Left ventricle myocardium inferior (tissue), 1 donor: ENCODE measurements at regions not wholly inside any gene's neighbourhood (a gene's known extent, or its start where the extent isn't known, plus 50 kb on each side); places are given as distances from the start of the nearest gene placed in this dataset.

Experiments
- DNase-seq: peaks from one replicate; pipeline ENCODE4 v3.0.0-alpha.2; 2020
- H3K27ac ChIP-seq: fragments of 200-600 bp; replicated peaks from 2 replicates; pipeline ENCODE4 v1.8.0; 2021
- H3K27me3 ChIP-seq: fragments of 200-600 bp; 2 replicates; pipeline ENCODE4 v1.8.0; 2021; ENCODE audit warnings: low read depth
- H3K36me3 ChIP-seq: fragments of 200-600 bp; 2 replicates; pipeline ENCODE4 v1.8.0; 2021
- H3K4me1 ChIP-seq: fragments of 200-600 bp; 2 replicates; pipeline ENCODE4 v1.8.0; 2021
- H3K4me3 ChIP-seq: fragments of 200-600 bp; 2 replicates; pipeline ENCODE4 v1.8.0; 2021; ENCODE audit warnings: mild to moderate bottlenecking, moderate library complexity
- H3K9me3 ChIP-seq: fragments of 200-600 bp; replicated peaks from 2 replicates; pipeline ENCODE4 v1.8.0; 2021
- CTCF ChIP-seq: fragments of 200-600 bp; IDR thresholded peaks from 2 replicates; pipeline ENCODE4 v1.8.0; 2021; ENCODE audit warnings: antibody characterized with exemption, mild to moderate bottlenecking, borderline replicate concordance
- intact Hi-C: fragments of 100-400 bp; cut with micrococcal nuclease; formaldehyde crosslinking; loops from one replicate; pipeline ENCODE4 v1.11.0; 2022
- donor health status: DM: no; HTN: yes; CAD: no; lungs with severe emphysema.

- intact Hi-C loops: no loop called here
- DNase-seq: no peak
- no peak overlapping the region for H3K4me3 ChIP-seq
- H3K9me3 ChIP-seq: no peaks in the 10 kb centered on the region
- H3K27ac ChIP-seq: no peak overlapping the region
- H3K36me3 ChIP-seq: no peaks in the 10 kb centered on the region
- peaks cover 32% of the 10 kb centered on the region for H3K27me3 ChIP-seq
- no peak for TF ChIP-seq CTCF
- H3K4me1 ChIP-seq: no peaks in the 10 kb centered on the region
Observed at GRCh38 chr18:47719096-47719780, 211.2 kb downstream of the SMAD2 start.

GRCh38 chr18:47718646-47719045 is 211.8 kb downstream of the SMAD2 start:
- H3K4me3 ChIP-seq: no peak overlapping the region
- H3K27me3 ChIP-seq: peaks cover 32% of the 10 kb centered on the region
- no peaks in the 10 kb centered on the region for H3K4me1 ChIP-seq
- no peak overlapping the region for H3K27ac ChIP-seq
- H3K9me3 ChIP-seq: no peaks in the 10 kb centered on the region
- no peaks in the 10 kb centered on the region for H3K36me3 ChIP-seq
- intact Hi-C loops: no loop called here
- no peak for DNase-seq
- TF ChIP-seq CTCF: no peak

- H3K9me3 ChIP-seq: no peaks in the 10 kb centered on the region
- H3K4me3 ChIP-seq: no peak overlapping the region
- H3K27me3 ChIP-seq: peaks cover 36% of the 10 kb centered on the region
- intact Hi-C loops: no loop called here
- no peak for DNase-seq
- TF ChIP-seq CTCF: no peak
- H3K36me3 ChIP-seq: no peaks in the 10 kb centered on the region
- no peak overlapping the region for H3K27ac ChIP-seq
- no peaks in the 10 kb centered on the region for H3K4me1 ChIP-seq
Observed at GRCh38 chr18:47717257-47717656, 213.2 kb downstream of the SMAD2 start.

GRCh38 chr18:47716632-47717185 is 213.8 kb downstream of the SMAD2 start:
- Histone ChIP-seq H3K27ac (no peak overlapping the region), H3K36me3 (no peaks in the 10 kb centered on the region), H3K27me3 (peaks cover 38% of the 10 kb centered on the region), H3K4me1 (no peaks in the 10 kb centered on the region), H3K9me3 (no peaks in the 10 kb centered on the region), H3K4me3 (no peak overlapping the region)
- no peak for DNase-seq
- intact Hi-C loops: no loop called here
- no peak for TF ChIP-seq CTCF

- Histone ChIP-seq H3K27ac (no peak overlapping the region), H3K36me3 (no peaks in the 10 kb centered on the region), H3K27me3 (peaks cover 47% of the 10 kb centered on the region), H3K4me1 (no peaks in the 10 kb centered on the region), H3K9me3 (no peaks in the 10 kb centered on the region), H3K4me3 (no peak overlapping the region)
- TF ChIP-seq CTCF: no peak
- intact Hi-C loops: no loop called here
- DNase-seq: no peak
Observed at GRCh38 chr18:47710451-47710850, 220.0 kb downstream of the SMAD2 start.
